ENCODE measurements at regions not wholly inside any gene's neighbourhood (a gene's known extent, or its start where the extent isn't known, plus 50 kb on each side); places are given as distances from the start of the nearest gene placed in this dataset.

DNA sequence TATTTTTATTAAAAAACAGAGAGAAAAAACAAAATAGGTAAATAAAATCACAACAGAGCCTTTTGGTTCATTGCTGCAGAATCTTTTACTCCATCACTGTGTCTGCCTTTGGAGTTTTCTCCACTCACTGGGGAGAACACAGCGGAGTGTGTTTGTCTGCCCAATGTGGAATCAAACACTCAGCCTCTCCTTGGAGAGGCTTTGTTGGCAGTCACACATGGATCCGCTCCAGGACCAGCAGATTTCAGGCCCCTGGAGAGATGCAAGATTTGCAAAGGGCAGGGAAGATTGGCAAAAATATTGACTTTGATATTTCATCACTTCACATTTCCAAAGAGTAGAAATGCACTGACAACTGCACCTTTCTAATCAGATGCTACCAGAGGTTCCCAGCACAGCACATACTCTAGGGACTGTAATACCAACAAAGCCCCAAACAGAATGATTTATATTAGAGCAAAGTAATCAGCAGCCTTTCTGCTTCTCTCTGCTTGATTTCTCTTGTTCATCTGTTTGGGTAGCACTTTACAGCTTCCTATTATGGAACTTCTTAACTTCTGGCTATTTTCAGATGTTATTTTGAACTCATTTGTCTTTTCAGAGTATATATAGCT, 1898.8 kb upstream of the PIK3C3 start:
- DNase-seq (ENCODE audit: low read depth): no peak

DNA sequence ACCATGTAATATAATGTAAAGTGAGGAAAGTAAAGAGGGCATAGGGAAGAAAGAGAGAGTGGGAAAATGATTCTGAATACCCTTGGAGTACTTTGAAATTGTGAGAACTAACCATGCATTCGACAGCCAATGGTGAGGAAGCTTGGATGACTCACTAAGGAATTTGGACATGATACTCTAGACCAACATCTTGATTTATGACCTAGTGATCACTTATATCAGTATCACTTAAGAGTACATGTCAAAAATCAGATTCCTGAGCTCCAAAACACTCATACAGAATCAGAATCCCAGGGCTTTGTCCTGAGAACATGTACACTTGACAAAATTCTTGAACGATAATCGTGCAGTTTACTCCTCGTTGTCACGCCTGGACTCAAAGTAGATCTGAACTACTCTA, 1899.8 kb upstream of the PIK3C3 start:
- no peak for DNase-seq (ENCODE audit: low read depth)

DNA sequence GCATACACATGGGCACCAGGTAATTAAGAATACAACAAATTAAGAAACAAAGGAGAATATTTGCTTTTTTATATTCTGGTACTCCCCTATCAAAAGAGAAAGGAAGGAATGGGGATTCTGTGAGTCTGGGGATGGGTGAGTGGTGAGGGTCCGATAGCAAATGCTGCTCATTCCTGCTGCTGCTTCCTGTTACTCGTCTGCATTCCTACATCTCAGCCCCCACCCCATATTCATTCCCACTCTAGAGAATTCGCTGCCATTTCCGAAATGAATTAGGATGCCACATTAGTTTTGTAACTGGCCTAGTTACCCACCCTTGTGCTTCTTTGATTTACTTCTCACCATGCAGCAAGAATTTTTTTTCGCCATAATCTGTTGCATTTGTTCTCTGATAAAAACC, 1905.3 kb upstream of the PIK3C3 start:
- DNase-seq (ENCODE audit: low read depth): no peak

DNA sequence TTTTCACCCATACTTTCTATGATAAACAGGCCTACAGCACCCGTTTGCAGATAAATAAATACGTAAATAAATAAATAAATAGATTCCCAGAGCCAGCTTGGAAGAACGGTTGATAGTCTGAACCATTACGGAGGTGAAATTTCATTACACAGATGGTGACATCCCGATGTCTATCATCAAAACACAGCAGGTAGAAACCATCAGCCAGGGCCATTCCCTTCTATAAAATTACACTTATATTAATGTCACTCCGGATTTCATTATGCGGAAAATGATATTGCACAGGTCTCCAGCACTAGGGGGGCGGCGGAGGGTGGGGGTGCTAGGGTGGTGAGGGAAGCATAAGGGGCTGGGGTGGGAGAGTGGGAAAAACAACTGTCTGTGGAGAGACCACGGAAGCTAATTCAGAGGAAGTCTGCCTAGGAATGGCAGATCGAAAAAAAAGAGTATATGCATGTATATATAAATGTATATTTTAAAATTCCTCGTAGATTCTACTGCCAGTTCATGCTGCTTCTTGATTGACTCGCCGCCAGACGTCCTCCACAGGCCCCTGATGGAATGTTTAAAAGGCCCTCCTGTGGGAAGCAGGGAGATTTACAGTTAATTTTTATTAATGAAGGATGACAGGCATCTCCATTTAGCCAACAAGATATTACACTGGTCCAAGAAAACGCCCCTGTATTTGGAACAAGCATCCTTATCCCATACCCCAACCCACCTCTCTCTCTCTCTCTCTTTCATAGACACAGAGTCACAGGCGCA, 1906.0 kb upstream of the PIK3C3 start:
- DNase-seq (ENCODE audit: low read depth): no peak

DNA sequence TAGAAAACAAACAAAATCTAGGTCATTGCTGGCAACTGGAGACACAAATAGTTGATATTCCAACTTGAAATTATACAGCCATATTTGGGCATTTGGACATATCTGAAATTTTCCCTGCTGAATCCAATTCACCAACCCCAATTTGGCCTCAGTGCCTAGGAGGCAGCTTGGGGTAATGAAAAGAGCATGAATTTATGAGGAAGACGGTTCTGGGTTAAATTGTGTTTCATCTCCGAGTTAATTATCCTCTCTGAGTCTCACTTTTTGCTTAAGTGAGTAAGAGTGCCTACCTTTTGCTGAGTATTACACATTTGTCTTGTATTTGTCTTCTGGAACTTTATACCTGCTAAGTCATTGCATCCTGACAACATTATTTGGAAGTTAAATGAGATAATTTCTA, 1906.8 kb upstream of the PIK3C3 start:
- DNase-seq (ENCODE audit: low read depth): no peak

DNA sequence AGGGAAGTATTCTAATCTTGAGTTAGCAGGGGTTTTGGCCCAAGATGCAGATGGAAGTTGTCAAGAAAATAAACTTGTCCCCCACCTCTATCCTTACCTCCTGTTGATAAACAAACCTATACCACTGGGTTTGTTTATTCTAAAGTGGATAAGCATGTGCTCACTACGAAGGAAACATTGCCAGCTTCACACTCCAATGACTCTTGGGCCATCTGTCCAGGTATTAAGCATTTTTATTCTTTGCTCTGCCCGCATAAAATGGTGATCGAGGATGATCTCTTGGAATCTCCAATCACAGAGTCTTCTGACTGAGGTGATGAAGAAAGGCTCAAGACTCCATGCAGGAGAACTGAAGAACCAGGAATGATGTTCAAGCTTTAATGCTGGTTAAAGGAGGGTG, 1908.4 kb upstream of the PIK3C3 start:
- no peak for DNase-seq (ENCODE audit: low read depth)

DNA sequence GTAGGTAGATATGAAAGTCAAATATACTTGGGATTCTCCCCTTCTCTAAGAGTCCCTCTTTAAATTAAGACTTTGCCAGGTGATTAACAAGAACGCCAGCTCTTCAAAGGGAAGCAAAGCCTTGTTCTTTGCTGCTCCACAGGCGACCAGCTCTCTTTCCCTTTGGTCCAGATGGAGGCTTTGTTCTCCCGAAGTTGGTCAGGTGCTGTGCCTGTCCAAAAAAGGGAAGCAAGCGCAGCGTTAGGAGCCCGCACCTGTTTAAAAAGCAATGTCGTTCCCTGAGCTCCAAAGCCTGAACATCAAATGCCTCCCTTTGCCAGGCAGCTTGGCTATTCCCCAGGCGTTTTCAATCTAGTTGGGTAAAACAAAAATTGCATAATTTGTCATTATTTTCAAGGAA, 1913.1 kb upstream of the PIK3C3 start:
- DNase-seq (ENCODE audit: low read depth): no peak

DNA sequence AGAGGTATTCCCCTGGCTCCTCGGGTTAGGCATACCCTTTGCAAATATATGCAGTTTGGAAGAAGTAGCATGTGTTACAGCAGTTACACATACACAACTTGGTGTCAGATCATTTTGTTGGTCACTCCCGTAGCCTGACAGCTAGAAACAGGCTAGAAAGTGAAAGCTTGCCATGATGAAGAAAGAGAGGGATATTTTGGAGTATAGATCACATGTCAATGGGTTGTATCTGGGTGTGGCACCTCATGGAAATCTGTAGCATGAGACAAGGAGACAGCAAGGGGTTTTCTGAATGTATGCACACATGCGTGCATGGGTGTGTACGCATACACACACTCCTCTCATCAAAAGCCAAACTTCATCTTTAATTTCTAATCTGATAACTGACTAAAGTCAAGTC, 1914.5 kb upstream of the PIK3C3 start:
- DNase-seq (ENCODE audit: low read depth): no peak

DNA sequence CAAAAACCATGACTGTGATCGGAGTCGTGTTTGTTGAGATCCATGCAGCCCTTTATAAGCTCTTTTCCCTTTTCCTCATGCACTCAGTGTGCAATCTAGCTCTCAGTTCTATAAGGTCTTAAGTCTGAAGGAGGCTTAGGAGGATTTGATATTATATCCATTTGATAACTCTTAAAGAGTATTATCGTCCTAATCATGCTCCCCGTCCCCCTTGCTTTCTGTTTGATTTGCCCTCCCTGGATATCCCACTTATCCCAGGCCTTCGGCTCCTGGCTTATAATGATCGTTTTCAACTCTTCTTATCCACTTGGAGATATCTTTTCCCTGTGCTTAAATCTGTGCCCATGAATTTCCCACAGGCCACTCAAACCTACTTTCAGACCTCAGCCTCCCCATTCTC, 1917.7 kb upstream of the PIK3C3 start:
- DNase-seq (ENCODE audit: low read depth): no peak

DNA sequence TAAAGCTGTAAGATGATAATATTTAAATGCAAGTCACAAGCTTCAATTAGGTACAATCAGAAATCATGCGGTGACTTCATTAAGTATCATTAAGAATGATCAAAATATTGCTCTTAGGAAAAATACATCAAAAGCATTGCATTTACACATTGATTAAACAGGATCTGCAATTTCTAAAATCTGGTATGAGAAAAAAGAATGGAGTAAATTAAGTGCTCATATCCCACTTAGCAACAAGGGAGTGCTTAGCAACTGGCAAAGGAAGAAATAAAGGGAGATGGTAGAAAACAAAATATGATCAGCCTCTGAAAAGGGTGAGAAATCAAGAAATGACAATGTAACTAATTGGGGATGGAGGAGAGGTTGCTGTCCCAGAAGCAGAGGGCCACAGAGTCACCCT, 1918.2 kb upstream of the PIK3C3 start:
- DNase-seq (ENCODE audit: low read depth): no peak

DNA sequence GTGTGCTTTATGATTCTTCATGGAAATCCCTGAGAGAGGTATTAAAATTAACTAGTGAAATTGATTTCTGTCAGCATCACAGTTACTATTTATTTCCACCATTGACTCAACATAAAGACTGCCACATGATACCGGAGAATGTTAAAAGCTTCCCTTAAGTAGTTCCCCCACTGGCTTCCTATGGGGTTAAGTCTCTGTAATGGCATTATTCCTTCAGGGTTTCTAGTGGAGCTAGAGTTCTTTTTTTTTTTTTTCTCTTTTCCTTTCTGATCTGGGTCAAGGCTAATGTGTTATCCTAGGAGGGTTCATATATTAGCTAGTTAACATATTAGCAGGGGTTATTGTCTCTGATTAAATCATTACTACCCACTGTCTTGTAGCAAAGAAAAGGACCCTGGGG, 1919.1 kb upstream of the PIK3C3 start:
- DNase-seq (ENCODE audit: low read depth): no peak

DNA sequence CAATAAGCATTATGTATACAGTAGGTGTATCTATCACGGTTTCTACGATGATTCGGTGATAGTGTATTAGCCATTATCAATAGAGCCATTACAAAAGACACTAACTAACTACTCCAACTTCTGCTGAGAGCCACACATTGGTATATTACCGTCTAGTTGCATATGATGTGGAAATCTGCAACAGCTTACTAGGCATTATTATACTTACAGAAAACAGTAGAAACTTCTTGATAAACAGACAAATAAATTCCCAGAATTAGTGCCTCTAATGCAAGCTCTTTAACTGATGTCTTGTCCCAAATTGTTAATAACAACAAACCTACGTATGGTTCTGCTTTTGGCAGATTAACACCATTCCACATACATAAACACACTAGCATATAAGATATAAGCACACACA, 1923.0 kb upstream of the PIK3C3 start:
- DNase-seq (ENCODE audit: low read depth): no peak

DNA sequence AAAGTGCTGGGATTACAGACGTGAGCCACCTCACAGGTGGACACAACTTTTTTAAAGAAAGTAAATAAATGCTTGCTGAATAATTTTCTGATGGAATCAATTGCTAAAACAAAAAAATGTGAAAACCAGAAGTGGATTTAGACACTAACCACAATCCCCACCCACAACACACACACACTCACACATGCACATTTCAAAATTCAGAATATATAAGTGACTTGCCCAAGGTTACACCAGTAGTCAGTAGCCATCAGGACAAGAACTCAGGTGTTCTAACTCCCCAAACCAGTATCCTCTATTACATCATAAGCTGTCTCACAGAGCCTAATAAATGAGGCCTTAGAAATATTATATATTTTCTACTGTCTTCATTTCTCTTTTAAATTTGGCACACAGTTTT, 1923.6 kb upstream of the PIK3C3 start:
- no peak for DNase-seq (ENCODE audit: low read depth)

DNA sequence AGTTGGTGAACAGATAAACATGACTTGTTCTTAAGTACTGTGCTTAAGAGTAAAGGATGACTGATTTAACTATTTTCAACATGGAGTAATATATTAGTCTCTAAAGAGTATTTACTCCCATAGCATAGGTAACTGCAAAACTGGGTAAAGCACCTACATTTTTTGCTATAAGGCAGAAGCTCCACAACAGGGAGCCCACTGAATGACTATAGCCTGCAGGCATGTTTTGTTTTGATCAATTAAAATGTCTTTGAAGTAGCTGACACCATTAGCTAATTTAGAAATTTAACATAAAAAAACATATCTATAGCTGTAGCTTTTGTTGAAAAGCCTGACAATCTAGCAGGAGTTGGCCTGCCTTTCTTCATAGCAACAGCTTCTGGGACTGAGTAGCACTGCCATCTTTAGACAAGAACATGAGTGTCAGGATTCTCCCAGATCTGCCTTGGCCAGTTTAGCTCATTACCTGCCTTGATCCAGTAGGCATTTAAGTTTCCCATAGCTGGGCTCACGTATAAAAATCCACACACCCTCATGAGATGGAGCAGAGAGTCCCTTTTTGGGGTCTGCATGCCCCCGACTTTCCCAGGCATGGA, 1935.1 kb upstream of the PIK3C3 start:
- DNase-seq (ENCODE audit: low read depth): no peak

DNA sequence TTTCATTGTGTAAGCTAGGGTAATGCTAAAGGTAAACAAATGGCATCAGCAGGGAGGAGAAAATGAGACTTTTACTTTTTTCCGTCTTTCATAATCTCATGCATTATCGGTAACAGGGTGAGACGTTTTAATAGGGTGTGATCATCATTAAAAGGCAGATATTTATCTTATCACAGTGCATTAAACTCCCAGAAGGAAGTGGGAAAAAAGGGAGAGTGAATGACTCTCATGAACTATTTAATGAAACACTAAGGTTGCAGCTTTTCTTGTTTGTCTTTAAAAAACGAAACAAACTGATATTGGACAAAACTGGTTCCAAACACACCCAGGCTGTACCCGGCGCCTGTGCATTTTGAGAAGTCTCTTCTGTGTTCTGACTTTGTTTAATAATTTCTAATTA, 1936.8 kb upstream of the PIK3C3 start:
- no peak for DNase-seq (ENCODE audit: low read depth)

DNA sequence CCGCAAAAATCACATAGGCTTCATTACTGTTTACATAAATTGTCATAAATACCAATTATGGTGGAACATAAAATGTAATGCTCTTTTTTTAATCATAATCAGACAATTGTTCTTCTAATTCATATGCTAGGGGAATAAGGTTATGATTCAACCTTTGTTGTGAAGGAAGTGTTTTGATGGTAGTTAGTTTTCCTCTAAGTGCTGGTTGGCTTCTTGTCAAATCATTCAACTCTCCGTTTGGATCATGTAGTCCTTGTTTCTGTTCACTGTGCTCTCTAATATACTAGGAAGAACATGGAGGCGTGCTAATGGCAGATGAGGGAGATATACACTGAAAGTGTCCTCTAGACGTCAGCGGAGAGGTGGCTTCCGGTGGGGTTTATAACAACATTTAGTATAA, 1938.0 kb upstream of the PIK3C3 start:
- no peak for DNase-seq (ENCODE audit: low read depth)

DNA sequence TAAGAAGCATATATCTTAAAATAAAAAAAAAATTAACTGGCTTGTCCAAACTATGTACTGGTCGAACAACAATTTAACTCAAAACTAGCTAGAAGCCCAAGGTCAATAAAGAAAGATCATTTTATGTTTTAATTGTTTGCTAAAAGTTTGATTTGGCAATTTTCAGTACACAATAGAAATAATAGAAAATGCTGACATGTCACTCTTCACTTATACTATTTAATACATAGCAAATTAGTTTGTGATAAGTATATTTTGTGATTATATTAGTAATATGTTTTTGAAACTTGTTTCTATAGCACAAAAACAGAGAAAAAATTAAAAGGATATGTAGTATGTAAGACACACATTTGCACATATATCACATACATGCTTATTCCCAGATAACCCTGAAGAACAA, 1938.6 kb upstream of the PIK3C3 start:
- no peak for DNase-seq (ENCODE audit: low read depth)

DNA sequence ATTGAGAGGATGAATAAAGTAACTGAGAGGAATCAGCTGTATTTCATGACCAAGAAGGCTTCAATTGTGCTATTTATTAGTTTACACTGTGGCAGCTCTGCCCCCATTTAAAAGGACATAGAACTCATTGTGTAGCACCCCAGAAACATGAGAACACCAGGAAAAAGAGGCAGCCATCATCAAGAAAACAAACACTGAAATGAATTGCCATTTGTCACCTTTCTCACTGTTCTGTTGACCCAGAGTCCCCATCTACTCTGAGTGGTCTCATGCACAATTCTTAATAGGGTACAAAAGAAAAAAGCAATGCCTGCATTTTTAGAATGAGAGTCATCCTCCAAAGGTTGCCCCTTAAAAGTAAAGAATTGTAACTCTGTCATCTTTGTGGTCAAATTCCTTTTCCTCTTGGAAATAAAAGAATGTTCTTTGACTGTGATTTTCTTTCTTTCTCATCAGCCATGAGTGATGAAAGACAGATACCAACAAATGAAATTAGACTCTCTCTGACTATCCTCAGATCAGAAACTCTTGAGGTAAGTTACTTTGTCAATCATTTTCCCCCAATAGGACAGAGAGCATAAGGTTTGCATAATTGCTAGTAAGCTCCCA, 1941.9 kb upstream of the PIK3C3 start:
- no peak for DNase-seq (ENCODE audit: low read depth)

DNA sequence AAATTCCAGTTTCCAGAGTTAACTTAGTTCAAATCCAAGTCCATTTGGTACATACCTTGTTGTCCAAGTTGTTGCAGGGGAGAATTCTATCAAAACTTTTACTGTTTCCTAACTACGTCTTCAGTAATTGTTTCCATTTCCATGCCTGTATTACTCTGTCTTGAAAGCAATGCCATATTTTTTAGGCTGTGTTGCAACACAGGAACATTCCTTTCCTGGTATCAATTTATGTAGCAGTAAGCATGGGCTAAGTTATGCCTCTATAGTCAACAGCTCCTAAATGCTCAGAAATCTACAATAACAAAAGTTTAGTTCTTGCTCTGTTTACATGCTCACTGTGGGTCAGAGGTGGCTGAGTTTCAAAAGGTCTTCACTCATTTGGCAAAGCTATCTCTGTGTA, 1943.8 kb upstream of the PIK3C3 start:
- no peak for DNase-seq (ENCODE audit: low read depth)

DNA sequence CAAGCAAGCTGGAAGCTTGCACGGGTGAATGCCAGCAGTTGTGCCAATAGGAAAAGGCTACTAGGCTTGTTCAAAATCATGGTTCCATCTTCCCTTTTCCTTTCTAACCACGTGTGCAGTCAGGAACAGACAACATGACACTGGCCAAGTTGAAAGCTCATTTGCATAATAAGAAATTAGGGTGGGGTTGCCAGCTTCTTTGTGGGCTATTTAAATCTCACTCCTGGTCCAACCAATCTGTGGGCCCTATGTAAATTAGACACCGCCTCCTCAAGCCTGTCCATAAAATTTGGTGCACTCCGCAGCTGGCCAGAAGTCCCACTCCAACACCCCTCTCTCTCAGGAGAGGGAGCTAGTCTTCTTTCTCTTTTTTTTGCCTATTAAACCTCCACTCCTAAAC, 1948.4 kb upstream of the PIK3C3 start:
- no peak for DNase-seq (ENCODE audit: low read depth)

DNA sequence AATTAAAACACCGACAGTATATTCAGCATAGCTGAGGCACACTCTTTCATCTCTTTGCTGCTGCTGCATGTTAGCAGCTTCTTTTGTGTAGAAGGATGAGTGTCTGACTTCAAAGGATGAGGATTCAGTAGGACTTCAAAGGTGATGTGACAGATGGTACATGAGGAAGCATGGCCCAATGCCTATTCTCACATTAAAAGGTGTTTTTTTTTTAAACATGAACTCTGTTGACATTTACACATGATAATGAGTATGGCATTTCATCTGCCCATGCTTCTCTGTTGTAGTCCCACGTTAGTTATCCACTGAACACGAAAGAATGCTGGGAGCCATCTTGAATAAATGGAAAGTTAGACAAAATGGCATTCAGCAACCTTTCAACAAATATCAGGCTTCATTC, 1950.8 kb upstream of the PIK3C3 start:
- DNase-seq (ENCODE audit: low read depth): no peak

DNA sequence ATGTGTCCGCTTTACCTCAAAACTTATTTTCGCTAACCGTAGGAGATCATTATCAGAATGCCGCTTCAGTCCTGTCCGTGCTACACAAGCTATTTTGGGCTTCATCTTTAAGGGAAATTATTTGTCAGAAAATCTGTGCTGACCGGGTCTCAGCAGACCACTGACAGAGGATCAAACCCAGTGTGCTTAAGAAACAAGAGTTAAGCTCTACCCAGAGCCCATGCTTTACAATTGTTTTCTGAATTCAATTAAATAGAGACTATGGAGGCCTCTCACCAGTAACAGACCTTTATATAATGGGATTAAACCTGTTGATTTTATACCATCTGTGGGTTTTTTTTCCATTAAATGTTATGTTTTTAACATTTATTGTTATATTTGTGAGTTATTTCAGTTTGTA, 1956.7 kb upstream of the PIK3C3 start:
- no peak for DNase-seq (ENCODE audit: low read depth)

DNA sequence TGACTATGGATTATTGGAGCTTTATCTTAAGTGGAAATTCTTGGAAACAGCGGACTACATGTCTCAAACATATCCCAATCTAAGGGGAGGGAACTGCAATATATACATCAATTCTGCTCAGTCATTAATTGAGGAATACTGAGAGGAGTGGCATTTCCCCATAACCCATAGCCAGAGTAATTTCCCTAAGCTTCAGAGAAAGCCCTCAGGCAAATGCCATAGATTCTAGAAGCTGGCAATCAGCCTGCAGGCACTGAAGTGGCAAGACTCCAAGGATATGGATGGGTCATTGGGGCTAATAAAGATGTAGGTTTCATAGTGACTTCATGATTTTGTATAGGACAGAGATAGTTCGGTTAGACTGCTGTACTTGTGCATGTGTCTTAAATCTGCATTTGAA, 1960.5 kb upstream of the PIK3C3 start:
- DNase-seq (ENCODE audit: low read depth): no peak
